SK-N-SH treated with all-trans-retinoic acid at 6 μM for 48 hours (cell line): ENCODE measurements at regions not wholly inside any gene's neighbourhood (a gene's known extent, or its start where the extent isn't known, plus 50 kb on each side); places are given as distances from the start of the nearest gene placed in this dataset.

Experiments used
- ATAC-seq: fragments of 200-7000 bp; cut with Tn5 transposase; 3 replicates; pipeline ENCODE4 v1.9.1; 2020; ENCODE audit warnings: mild to moderate bottlenecking, moderate library complexity
- BACH2 ChIP-seq: fragments of 250-450 bp; sonication (Bioruptor Pico); IDR thresholded peaks from 2 replicates; pipeline ENCODE4 v1.9.0; 2021; ENCODE audit warnings: mild to moderate bottlenecking, borderline replicate concordance
- CSDC2 ChIP-seq: fragments of 250-450 bp; sonication (Bioruptor Pico); IDR thresholded peaks from 2 replicates; pipeline ENCODE4 v1.5.0; 2020; ENCODE audit warnings: mild to moderate bottlenecking, moderate library complexity
- ESRRG ChIP-seq: fragments of 250-450 bp; sonication (Bioruptor Pico); IDR thresholded peaks from 2 replicates; pipeline ENCODE4 v1.6.1; 2021; ENCODE audit warnings: mild to moderate bottlenecking
- GLIS3 ChIP-seq: fragments of 250-450 bp; sonication (Bioruptor Pico); IDR thresholded peaks from 2 replicates; pipeline ENCODE4 v1.5.0; 2020; ENCODE audit warnings: mild to moderate bottlenecking, moderate library complexity
- ISL1 ChIP-seq: fragments of 250-450 bp; sonication (Bioruptor Pico); IDR thresholded peaks from 2 replicates; pipeline ENCODE4 v2.1.2; 2022; ENCODE audit warnings: mild to moderate bottlenecking, moderate library complexity
- OSR1 ChIP-seq: fragments of 250-450 bp; sonication (Bioruptor Pico); IDR thresholded peaks from 2 replicates; pipeline ENCODE4 v1.8.0; 2022; ENCODE audit warnings: moderate library complexity, mild to moderate bottlenecking, inconsistent platforms
- PPARA ChIP-seq: fragments of 250-450 bp; sonication (Bioruptor Pico); IDR thresholded peaks from 2 replicates; pipeline ENCODE4 v1.5.0; 2020; ENCODE audit warnings: mild to moderate bottlenecking, borderline replicate concordance
- RARB ChIP-seq: fragments of 250-450 bp; sonication (Bioruptor Pico); IDR thresholded peaks from 2 replicates; pipeline ENCODE4 v1.8.0; 2021; ENCODE audit warnings: mild to moderate bottlenecking, moderate library complexity
- TCF4 ChIP-seq: fragments of 250-450 bp; sonication (Bioruptor Pico); IDR thresholded peaks from 2 replicates; pipeline ENCODE4 v1.8.0; 2021; ENCODE audit warnings: mild to moderate bottlenecking, moderate library complexity, borderline replicate concordance
- TOX ChIP-seq: fragments of 250-450 bp; sonication (Bioruptor Pico); IDR thresholded peaks from 2 replicates; pipeline ENCODE4 v1.8.0; 2021; ENCODE audit warnings: mild to moderate bottlenecking, moderate library complexity, borderline replicate concordance
- ZC3H10 ChIP-seq: fragments of 250-450 bp; sonication (Bioruptor Pico); IDR thresholded peaks from 2 replicates; pipeline ENCODE4 v1.5.1; 2021; ENCODE audit warnings: mild to moderate bottlenecking, moderate library complexity
- ZFP3 ChIP-seq: fragments of 250-450 bp; sonication (Bioruptor Pico); IDR thresholded peaks from 2 replicates; pipeline ENCODE4 v1.5.0; 2020; ENCODE audit warnings: mild to moderate bottlenecking, moderate library complexity
- ZFP30 ChIP-seq: fragments of 450-650 bp; formaldehyde crosslinking; IDR thresholded peaks from 2 replicates; pipeline ENCODE4 v1.5.0; 2022; ENCODE audit warnings: mild to moderate bottlenecking, moderate library complexity
- ZNF565 ChIP-seq: fragments of 450-650 bp; formaldehyde crosslinking; conservative IDR thresholded peaks from 2 replicates; pipeline ENCODE4 v1.5.0; 2020; ENCODE audit warnings: low read depth, mild to moderate bottlenecking, moderate library complexity
- ZNF70 ChIP-seq: fragments of 450-650 bp; formaldehyde crosslinking; IDR thresholded peaks from 2 replicates; pipeline ENCODE4 v1.5.0; 2020; ENCODE audit warnings: mild to moderate bottlenecking, moderate library complexity
- TF ChIP-seq, protein P1 (sequence below): fragments of 250-450 bp; sonication (Bioruptor Pico); IDR thresholded peaks from 2 replicates; pipeline ENCODE4 v1.5.1; 2021; ENCODE audit warnings: mild to moderate bottlenecking, moderate library complexity
- TF ChIP-seq, protein P2 (sequence below): fragments of 250-450 bp; sonication (Bioruptor Pico); IDR thresholded peaks from 2 replicates; pipeline ENCODE4 v1.5.1; 2020; ENCODE audit warnings: low read depth, mild to moderate bottlenecking, moderate library complexity
- TF ChIP-seq, protein P3 (sequence below): fragments of 250-450 bp; sonication (Bioruptor Pico); IDR thresholded peaks from 2 replicates; pipeline ENCODE4 v1.8.0; 2021; ENCODE audit warnings: low read depth, mild to moderate bottlenecking, moderate library complexity, borderline replicate concordance
- TF ChIP-seq, protein P4 (sequence below): fragments of 250-450 bp; sonication (Bioruptor Pico); IDR thresholded peaks from 2 replicates; pipeline ENCODE4 v1.5.0; 2020; ENCODE audit warnings: mild to moderate bottlenecking, moderate library complexity

DNA sequence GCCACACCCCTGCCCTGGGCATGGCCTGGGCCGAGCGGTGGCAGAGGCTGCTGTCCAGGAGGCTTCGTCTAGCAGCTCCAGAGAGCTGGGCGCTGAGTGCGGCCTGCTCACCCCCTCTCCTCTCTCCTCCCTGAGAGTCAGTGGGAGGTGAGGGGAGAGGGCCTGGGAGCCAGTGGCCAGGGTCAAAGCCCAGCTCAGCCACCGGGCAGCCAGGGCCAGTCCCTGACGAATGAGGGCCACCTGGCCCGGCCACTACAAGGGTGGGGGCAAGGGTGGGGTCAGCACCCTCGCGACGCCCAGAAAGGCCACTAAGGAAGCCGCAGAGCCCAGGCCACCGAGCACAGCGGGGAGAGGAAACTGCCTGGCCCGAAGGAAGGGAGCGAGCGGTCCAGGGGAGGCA is 131.7 kb downstream of the FAM53A start:
- TF ChIP-seq CSDC2 (CRISPR knock-in tag) = no peak
- TF ChIP-seq, all 23 proteins: peak for 0
- no peak for ATAC-seq

DNA sequence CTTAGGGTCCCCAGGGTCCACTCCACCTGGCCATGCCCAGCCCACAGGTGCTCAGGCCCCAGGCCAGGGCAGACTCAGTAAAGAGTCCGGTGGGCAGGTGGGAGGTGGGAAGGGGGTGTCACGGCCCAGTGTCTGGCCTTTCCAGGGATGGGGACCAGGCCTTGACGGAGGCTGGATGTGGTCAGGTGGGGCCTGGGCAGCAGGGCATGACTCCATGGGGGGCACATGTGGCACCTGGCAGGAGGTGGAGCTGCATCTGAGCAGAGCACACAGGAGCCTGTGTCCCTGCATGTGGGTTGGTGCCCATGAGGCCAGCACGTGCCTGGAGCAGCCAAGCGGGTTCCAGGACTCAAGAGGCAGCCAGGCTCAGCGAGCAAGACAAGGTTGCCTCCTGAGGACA is 132.9 kb downstream of the FAM53A start:
- ATAC-seq = no peak
- TF ChIP-seq TCF4 (CRISPR knock-in tag) = no peak
- TF ChIP-seq ESRRG (CRISPR knock-in tag) = no peak
- TF ChIP-seq CSDC2 (CRISPR knock-in tag) = no peak
- no peak for TF ChIP-seq ISL1 (CRISPR knock-in tag)
- TF ChIP-seq ZC3H10 (CRISPR knock-in tag) = no peak
- TF ChIP-seq, protein P1, sequence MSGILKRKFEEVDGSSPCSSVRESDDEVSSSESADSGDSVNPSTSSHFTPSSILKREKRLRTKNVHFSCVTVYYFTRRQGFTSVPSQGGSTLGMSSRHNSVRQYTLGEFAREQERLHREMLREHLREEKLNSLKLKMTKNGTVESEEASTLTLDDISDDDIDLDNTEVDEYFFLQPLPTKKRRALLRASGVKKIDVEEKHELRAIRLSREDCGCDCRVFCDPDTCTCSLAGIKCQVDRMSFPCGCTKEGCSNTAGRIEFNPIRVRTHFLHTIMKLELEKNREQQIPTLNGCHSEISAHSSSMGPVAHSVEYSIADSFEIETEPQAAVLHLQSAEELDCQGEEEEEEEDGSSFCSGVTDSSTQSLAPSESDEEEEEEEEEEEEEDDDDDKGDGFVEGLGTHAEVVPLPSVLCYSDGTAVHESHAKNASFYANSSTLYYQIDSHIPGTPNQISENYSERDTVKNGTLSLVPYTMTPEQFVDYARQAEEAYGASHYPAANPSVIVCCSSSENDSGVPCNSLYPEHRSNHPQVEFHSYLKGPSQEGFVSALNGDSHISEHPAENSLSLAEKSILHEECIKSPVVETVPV (CRISPR knock-in tag) = no peak
- TF ChIP-seq, protein P2, sequence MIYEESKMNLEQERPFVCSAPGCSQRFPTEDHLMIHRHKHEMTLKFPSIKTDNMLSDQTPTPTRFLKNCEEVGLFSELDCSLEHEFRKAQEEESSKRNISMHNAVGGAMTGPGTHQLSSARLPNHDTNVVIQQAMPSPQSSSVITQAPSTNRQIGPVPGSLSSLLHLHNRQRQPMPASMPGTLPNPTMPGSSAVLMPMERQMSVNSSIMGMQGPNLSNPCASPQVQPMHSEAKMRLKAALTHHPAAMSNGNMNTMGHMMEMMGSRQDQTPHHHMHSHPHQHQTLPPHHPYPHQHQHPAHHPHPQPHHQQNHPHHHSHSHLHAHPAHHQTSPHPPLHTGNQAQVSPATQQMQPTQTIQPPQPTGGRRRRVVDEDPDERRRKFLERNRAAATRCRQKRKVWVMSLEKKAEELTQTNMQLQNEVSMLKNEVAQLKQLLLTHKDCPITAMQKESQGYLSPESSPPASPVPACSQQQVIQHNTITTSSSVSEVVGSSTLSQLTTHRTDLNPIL (CRISPR knock-in tag) = no peak
- TF ChIP-seq ZFP30 = no peak
- no peak for TF ChIP-seq TOX (CRISPR knock-in tag)
- no peak for TF ChIP-seq PPARA (CRISPR knock-in tag)
- TF ChIP-seq, protein P3, sequence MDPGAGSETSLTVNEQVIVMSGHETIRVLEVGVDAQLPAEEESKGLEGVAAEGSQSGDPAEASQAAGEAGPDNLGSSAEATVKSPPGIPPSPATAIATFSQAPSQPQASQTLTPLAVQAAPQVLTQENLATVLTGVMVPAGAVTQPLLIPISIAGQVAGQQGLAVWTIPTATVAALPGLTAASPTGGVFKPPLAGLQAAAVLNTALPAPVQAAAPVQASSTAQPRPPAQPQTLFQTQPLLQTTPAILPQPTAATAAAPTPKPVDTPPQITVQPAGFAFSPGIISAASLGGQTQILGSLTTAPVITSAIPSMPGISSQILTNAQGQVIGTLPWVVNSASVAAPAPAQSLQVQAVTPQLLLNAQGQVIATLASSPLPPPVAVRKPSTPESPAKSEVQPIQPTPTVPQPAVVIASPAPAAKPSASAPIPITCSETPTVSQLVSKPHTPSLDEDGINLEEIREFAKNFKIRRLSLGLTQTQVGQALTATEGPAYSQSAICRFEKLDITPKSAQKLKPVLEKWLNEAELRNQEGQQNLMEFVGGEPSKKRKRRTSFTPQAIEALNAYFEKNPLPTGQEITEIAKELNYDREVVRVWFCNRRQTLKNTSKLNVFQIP (CRISPR knock-in tag) = no peak
- TF ChIP-seq ZFP3 (CRISPR knock-in tag) = no peak
- TF ChIP-seq GLIS3 (CRISPR knock-in tag) = no peak
- no peak for TF ChIP-seq OSR1 (CRISPR knock-in tag)

DNA sequence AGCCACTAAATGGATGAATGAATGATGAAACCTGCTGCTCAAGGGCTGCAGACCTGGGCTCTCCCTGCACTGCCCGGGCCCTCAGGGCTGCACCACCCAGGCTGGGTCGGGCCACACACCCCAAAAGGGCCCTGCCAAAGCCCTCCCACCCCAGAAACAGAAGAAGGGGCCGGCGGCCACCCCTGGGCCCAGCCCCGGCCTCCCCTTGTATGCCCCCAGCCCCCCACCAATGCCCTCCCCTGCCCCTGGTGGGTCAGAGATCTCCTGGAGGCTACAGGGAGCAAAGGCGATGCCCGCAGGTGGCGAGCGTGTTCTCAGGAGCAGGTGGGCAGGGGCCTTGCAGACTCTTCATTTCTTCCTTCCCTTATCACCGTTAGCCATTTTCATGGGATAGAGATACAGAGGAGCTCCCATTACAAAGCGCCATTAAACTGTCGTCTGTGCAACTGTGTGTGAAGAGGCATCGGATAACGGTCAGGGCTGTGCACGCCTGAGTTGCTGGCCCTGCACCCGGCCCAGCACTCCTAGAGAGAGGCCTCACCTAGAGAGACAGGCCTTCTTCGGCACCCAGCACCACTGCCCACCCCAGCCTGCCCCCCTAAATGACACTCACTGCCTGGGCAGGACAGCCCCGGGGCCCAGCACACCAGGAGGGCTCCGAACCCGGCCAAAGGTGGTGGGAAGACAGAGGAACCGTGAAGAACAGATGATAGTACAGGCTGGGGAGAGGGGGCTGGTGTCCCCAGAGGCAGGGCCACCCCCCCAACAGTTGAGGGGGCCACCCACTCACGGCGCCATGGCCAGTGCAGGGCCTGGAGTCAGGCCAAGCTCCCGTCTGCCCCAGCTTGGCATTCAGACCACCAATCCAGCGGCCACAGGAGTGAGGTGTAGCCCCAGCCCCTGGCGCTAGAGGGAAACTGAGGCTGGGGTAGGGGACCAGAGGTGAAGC is 133.7 kb downstream of the FAM53A start:
- ATAC-seq = no peak

More for the DNA sequence above, 133.7 kb downstream of the FAM53A start:
- TF ChIP-seq OSR1 (CRISPR knock-in tag) = no peak
- TF ChIP-seq TCF4 (CRISPR knock-in tag) = no peak
- TF ChIP-seq, protein P1 (CRISPR knock-in tag) = no peak
- TF ChIP-seq ZNF565 = no peak
- no peak for TF ChIP-seq RARB (CRISPR knock-in tag)
- TF ChIP-seq GLIS3 (CRISPR knock-in tag) = no peak
- TF ChIP-seq CSDC2 (CRISPR knock-in tag) = no peak
- no peak for TF ChIP-seq BACH2 (CRISPR knock-in tag)
- TF ChIP-seq PPARA (CRISPR knock-in tag) = no peak
- TF ChIP-seq, protein P3 (CRISPR knock-in tag) = no peak
- no peak for TF ChIP-seq ZNF70
- TF ChIP-seq, protein P4, sequence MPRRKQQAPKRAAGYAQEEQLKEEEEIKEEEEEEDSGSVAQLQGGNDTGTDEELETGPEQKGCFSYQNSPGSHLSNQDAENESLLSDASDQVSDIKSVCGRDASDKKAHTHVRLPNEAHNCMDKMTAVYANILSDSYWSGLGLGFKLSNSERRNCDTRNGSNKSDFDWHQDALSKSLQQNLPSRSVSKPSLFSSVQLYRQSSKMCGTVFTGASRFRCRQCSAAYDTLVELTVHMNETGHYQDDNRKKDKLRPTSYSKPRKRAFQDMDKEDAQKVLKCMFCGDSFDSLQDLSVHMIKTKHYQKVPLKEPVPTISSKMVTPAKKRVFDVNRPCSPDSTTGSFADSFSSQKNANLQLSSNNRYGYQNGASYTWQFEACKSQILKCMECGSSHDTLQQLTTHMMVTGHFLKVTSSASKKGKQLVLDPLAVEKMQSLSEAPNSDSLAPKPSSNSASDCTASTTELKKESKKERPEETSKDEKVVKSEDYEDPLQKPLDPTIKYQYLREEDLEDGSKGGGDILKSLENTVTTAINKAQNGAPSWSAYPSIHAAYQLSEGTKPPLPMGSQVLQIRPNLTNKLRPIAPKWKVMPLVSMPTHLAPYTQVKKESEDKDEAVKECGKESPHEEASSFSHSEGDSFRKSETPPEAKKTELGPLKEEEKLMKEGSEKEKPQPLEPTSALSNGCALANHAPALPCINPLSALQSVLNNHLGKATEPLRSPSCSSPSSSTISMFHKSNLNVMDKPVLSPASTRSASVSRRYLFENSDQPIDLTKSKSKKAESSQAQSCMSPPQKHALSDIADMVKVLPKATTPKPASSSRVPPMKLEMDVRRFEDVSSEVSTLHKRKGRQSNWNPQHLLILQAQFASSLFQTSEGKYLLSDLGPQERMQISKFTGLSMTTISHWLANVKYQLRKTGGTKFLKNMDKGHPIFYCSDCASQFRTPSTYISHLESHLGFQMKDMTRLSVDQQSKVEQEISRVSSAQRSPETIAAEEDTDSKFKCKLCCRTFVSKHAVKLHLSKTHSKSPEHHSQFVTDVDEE (CRISPR knock-in tag) = no peak
